AG04449 (cell line): ENCODE measurements at regions not wholly inside any gene's neighbourhood (a gene's known extent, or its start where the extent isn't known, plus 50 kb on each side); places are given as distances from the start of the nearest gene placed in this dataset.

ENCODE experiments used
- CTCF ChIA-PET: fragments of 350-600 bp; formaldehyde crosslinking; extraction: SDS; loops from one replicate; lab custom pipeline; 2021; ENCODE audit warnings: antibody characterized with exemption; lab: Yijun Ruan, JAX
- POLR2A ChIA-PET: fragments of 400-600, 350-600 bp; formaldehyde crosslinking; extraction: SDS; loops from one replicate; lab custom pipeline; 2020; ENCODE audit warnings: antibody characterized with exemption, inconsistent platforms; lab: Yijun Ruan, JAX
- DNase-seq: peaks from one replicate; pipeline ENCODE4 v3.0.0-alpha.2; 2010; ENCODE audit warnings: low read depth, low spot score
- H3K4me3 ChIP-seq: 2 replicates; pipeline ENCODE4 v1.5.1; 2011; ENCODE audit warnings: low read depth, mild to moderate bottlenecking, control low read depth, low read length
- TF ChIP-seq, protein P1 (sequence below): IDR thresholded peaks from one replicate; pipeline ENCODE4 v1.5.1; 2011; ENCODE audit warnings: mild to moderate bottlenecking, moderate library complexity, low read length, control low read depth, inconsistent platforms; ENCODE audit not compliant: insufficient read depth; ENCODE audit errors: missing control alignments

DNA sequence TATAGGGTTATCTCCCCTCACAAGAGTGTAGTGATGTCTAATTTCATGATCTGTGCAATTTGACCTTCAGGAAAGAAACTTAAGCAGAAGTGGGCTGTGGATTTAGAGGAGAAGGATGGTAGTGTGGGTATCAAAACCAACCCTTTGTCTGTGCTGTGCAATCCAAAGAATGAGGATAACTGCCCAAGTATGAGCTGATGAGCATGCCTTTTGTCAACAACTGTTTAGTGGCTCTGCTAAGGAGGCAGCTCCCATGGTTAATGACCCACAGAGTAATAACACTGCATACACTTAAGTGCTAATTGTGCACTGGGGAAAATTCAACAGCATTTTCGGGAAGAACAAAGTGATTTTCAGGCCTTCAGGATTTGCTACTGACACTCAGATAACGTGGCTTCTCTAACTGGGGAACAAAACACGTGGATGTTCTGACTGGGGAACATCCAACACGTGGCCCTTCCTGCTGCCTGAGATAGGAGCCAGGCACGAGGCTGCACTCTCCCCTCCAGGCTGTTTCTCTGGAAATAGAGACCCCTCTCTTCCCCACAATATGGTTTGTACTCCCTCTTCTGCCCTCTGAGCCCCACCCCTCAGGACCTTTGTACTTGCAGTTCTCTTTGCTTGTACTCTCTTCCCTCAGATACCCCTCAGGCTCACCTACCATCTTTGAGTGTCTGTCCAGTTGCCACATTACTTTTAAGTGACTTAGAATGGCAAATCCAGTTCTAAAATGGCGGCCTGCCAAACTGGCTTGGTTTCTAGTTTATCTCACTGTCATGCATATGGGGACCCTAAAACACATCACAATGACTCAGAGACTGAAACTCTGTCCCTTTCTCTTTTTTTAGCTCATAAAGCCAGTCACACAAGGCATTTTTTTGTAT, 234.9 kb upstream of the POU2AF2 start:
- ChIA-PET CTCF (no interaction called here), POLR2A (no interaction called here)
- no peak for DNase-seq
- H3K4me3 ChIP-seq = no peak overlapping the region
- TF ChIP-seq, protein P1, sequence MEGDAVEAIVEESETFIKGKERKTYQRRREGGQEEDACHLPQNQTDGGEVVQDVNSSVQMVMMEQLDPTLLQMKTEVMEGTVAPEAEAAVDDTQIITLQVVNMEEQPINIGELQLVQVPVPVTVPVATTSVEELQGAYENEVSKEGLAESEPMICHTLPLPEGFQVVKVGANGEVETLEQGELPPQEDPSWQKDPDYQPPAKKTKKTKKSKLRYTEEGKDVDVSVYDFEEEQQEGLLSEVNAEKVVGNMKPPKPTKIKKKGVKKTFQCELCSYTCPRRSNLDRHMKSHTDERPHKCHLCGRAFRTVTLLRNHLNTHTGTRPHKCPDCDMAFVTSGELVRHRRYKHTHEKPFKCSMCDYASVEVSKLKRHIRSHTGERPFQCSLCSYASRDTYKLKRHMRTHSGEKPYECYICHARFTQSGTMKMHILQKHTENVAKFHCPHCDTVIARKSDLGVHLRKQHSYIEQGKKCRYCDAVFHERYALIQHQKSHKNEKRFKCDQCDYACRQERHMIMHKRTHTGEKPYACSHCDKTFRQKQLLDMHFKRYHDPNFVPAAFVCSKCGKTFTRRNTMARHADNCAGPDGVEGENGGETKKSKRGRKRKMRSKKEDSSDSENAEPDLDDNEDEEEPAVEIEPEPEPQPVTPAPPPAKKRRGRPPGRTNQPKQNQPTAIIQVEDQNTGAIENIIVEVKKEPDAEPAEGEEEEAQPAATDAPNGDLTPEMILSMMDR = no peak

DNA sequence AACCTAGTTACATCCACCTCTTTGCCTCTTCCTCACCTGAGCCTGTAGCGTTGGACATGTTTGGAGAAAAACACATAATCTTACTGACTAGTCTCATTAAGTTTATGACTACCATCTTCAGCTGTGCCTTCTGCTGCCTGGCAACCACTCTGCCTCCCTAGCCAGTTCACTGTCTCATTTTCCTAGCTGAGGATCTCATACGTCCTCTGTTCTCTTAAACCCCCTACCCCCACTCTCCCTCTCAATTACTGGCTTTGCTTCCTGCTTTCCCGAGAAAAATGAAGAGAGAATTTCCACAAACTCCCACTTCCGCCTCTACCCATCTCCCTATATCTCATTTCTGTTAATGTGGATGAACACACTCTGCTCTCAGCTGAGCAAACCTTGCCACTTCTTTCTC, 239.3 kb upstream of the POU2AF2 start:
- POLR2A ChIA-PET = no interaction called here
- CTCF ChIA-PET = no interaction called here
- TF ChIP-seq, protein P1 = no peak
- no peak for DNase-seq
- H3K4me3 ChIP-seq = no peak overlapping the region

DNA sequence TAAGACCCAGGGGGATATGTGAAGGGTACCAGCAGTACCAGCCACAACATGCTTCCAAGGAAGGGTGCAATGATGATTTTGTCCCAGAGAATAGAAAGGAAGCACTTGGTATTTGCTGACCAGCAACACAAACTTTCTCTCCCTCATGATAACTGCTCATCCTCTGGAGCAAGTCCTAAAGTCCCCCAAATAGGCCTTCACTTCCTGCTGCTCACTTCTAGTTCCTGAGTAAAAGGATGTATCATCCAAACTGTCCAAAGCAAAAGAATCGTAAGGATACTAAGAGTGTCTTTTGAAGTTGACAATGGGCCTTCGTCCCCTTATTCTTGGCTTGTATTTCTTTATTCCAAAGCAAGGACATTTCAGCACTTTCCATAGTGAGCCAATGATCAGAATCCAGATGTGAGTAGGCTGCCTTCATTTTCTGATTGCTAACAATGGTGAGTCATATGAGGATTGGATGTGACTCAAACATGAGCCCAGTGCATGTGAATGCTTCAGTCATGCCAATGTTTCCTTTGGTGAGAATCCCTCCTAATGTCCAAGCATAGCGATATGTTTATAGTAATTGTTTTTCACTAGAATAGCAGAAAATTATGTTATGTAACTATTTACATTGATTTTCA, 243.4 kb upstream of the POU2AF2 start:
- POLR2A ChIA-PET = no interaction called here
- DNase-seq = peak; percentile 5
- CTCF ChIA-PET = no interaction called here
- H3K4me3 ChIP-seq = no peak overlapping the region
- TF ChIP-seq, protein P1 = no peak

DNA sequence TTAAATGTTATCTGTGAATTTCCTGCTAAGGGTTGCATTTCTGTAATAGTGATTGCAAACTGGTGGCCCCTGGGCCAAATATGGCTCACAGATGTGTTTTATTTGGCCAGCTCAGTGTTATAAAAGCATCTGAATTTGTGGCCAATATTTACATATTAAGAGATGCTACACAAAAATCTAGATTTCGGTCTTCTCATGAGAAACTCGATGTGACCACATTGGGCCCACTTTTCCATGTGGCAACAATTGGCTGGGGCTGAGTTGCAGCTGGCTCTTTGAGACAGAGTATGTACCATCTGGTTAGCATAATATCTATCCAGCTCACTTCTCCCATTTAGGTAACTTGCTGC, 244.5 kb upstream of the POU2AF2 start:
- CTCF ChIA-PET = no interaction called here
- TF ChIP-seq, protein P1 = no peak
- H3K4me3 ChIP-seq = no peak overlapping the region
- POLR2A ChIA-PET = no interaction called here
- DNase-seq = no peak

DNA sequence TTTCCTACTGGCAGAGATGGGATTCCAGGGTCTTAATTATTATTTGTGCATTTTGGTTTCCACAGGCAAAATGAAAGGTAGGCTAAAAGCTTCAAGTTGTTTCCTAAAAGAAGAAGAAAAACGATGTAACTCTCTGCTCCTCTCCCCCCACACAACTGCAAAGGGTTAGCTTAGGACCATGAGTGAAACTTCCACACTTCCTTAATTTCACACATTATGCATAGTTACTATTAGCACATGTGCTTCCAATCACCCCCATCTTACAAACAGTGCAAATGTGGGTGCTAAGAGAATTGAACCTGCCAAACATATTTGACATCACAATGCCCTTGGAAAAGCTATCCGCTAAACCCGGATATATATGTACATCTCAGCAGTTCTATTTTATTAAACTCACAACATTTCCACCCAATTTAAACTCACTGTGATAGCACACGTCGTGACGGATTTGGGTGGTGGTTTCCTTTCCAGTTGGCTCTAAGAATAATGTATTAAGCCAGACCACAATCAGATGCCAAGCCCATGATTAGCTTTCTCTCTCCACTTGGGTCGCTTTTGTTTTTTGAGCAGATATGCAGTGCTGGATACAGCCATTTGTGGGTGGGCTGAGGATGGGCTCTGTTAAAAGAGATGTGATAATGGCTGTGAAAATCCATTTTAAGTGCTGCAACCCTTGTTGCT, 245.0 kb upstream of the POU2AF2 start:
- TF ChIP-seq, protein P1 = no peak

DNA sequence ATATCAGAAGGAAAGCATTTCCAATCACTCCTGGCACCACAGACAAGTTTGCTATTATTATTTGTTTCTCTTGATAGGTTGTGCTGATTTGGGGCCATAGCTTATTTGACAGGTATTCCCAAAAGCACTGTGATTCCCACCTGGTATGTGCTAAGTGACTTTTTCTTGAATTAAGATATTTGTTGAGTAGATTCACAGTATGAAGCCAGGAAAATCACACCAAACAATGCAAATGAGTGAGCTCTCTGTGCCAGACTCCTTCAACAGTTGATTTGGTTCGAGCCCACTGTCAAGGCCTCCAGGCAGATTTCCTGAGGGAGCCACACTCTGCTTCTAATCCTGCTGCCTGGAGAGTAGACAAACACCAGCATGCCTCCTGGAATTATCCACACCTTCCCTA, 253.0 kb upstream of the POU2AF2 start:
- TF ChIP-seq, protein P1 = no peak
- POLR2A ChIA-PET = no interaction called here
- CTCF ChIA-PET = no interaction called here

More for the DNA sequence above, 245.0 kb upstream of the POU2AF2 start:
- DNase-seq = no peak
- H3K4me3 ChIP-seq = no peak overlapping the region
- ChIA-PET CTCF (no interaction called here), POLR2A (no interaction called here)

More for the DNA sequence above, 253.0 kb upstream of the POU2AF2 start:
- H3K4me3 ChIP-seq = no peak overlapping the region
- no peak for DNase-seq
